OCI-M1 (cell line): ENCODE measurements at regions not wholly inside any gene's neighbourhood (a gene's known extent, or its start where the extent isn't known, plus 50 kb on each side); places are given as distances from the start of the nearest gene placed in this dataset.

Source experiments
- DNase-seq: peaks from one replicate; lab custom pipeline; 2025; lab: John Stamatoyannopoulos, UW

GRCh38 chr18:40063488-40063887, 1891.5 kb upstream of the PIK3C3 start:
- DNase-seq: no peak

- DNase-seq: no peak
Measured at GRCh38 chr18:40061086-40061485, 1893.9 kb upstream of the PIK3C3 start.

DNA sequence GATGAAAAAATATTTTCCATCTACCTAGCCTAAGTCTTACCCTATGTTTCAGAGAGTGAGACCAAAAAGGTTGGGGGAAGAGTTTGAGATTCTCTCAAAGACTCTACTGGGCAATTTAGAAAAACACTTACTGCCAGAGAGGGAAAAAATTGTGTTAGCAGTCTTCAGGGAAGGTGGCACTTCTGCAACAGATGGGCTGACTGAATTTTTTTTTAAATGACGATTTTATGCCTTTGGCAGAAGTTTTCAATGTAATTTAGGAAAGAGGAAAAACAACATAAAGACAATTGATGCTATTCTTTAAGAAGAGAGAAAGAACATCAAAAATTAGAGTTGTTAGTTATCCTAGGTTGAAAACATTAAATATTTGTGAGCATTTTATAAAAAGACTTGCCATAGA, 1894.5 kb upstream of the PIK3C3 start:
- no peak for DNase-seq

- DNase-seq: peak; percentile 40
Measured at GRCh38 chr18:40058811-40059570, 1896.0 kb upstream of the PIK3C3 start.

DNA sequence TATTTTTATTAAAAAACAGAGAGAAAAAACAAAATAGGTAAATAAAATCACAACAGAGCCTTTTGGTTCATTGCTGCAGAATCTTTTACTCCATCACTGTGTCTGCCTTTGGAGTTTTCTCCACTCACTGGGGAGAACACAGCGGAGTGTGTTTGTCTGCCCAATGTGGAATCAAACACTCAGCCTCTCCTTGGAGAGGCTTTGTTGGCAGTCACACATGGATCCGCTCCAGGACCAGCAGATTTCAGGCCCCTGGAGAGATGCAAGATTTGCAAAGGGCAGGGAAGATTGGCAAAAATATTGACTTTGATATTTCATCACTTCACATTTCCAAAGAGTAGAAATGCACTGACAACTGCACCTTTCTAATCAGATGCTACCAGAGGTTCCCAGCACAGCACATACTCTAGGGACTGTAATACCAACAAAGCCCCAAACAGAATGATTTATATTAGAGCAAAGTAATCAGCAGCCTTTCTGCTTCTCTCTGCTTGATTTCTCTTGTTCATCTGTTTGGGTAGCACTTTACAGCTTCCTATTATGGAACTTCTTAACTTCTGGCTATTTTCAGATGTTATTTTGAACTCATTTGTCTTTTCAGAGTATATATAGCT, 1898.8 kb upstream of the PIK3C3 start:
- no peak for DNase-seq

GRCh38 chr18:40055262-40055661, 1899.8 kb upstream of the PIK3C3 start:
- no peak for DNase-seq

GRCh38 chr18:40049716-40050115, 1905.3 kb upstream of the PIK3C3 start:
- DNase-seq: no peak

- no peak for DNase-seq
Measured at GRCh38 chr18:40048886-40049650, 1906.0 kb upstream of the PIK3C3 start.

DNA sequence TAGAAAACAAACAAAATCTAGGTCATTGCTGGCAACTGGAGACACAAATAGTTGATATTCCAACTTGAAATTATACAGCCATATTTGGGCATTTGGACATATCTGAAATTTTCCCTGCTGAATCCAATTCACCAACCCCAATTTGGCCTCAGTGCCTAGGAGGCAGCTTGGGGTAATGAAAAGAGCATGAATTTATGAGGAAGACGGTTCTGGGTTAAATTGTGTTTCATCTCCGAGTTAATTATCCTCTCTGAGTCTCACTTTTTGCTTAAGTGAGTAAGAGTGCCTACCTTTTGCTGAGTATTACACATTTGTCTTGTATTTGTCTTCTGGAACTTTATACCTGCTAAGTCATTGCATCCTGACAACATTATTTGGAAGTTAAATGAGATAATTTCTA, 1906.8 kb upstream of the PIK3C3 start:
- DNase-seq: no peak

DNA sequence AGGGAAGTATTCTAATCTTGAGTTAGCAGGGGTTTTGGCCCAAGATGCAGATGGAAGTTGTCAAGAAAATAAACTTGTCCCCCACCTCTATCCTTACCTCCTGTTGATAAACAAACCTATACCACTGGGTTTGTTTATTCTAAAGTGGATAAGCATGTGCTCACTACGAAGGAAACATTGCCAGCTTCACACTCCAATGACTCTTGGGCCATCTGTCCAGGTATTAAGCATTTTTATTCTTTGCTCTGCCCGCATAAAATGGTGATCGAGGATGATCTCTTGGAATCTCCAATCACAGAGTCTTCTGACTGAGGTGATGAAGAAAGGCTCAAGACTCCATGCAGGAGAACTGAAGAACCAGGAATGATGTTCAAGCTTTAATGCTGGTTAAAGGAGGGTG, 1908.4 kb upstream of the PIK3C3 start:
- DNase-seq: no peak

- DNase-seq: no peak
Measured at GRCh38 chr18:40041951-40042350, 1913.1 kb upstream of the PIK3C3 start.

DNA sequence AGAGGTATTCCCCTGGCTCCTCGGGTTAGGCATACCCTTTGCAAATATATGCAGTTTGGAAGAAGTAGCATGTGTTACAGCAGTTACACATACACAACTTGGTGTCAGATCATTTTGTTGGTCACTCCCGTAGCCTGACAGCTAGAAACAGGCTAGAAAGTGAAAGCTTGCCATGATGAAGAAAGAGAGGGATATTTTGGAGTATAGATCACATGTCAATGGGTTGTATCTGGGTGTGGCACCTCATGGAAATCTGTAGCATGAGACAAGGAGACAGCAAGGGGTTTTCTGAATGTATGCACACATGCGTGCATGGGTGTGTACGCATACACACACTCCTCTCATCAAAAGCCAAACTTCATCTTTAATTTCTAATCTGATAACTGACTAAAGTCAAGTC, 1914.5 kb upstream of the PIK3C3 start:
- no peak for DNase-seq

GRCh38 chr18:40037356-40037755, 1917.7 kb upstream of the PIK3C3 start:
- DNase-seq: no peak

GRCh38 chr18:40036861-40037260, 1918.2 kb upstream of the PIK3C3 start:
- no peak for DNase-seq

DNA sequence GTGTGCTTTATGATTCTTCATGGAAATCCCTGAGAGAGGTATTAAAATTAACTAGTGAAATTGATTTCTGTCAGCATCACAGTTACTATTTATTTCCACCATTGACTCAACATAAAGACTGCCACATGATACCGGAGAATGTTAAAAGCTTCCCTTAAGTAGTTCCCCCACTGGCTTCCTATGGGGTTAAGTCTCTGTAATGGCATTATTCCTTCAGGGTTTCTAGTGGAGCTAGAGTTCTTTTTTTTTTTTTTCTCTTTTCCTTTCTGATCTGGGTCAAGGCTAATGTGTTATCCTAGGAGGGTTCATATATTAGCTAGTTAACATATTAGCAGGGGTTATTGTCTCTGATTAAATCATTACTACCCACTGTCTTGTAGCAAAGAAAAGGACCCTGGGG, 1919.1 kb upstream of the PIK3C3 start:
- DNase-seq: no peak

GRCh38 chr18:40032076-40032475, 1923.0 kb upstream of the PIK3C3 start:
- no peak for DNase-seq

- DNase-seq: peak; percentile 7
Measured at GRCh38 chr18:40031435-40031834, 1923.6 kb upstream of the PIK3C3 start.

DNA sequence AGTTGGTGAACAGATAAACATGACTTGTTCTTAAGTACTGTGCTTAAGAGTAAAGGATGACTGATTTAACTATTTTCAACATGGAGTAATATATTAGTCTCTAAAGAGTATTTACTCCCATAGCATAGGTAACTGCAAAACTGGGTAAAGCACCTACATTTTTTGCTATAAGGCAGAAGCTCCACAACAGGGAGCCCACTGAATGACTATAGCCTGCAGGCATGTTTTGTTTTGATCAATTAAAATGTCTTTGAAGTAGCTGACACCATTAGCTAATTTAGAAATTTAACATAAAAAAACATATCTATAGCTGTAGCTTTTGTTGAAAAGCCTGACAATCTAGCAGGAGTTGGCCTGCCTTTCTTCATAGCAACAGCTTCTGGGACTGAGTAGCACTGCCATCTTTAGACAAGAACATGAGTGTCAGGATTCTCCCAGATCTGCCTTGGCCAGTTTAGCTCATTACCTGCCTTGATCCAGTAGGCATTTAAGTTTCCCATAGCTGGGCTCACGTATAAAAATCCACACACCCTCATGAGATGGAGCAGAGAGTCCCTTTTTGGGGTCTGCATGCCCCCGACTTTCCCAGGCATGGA, 1935.1 kb upstream of the PIK3C3 start:
- DNase-seq: peak; percentile 17

DNA sequence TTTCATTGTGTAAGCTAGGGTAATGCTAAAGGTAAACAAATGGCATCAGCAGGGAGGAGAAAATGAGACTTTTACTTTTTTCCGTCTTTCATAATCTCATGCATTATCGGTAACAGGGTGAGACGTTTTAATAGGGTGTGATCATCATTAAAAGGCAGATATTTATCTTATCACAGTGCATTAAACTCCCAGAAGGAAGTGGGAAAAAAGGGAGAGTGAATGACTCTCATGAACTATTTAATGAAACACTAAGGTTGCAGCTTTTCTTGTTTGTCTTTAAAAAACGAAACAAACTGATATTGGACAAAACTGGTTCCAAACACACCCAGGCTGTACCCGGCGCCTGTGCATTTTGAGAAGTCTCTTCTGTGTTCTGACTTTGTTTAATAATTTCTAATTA, 1936.8 kb upstream of the PIK3C3 start:
- DNase-seq: no peak

DNA sequence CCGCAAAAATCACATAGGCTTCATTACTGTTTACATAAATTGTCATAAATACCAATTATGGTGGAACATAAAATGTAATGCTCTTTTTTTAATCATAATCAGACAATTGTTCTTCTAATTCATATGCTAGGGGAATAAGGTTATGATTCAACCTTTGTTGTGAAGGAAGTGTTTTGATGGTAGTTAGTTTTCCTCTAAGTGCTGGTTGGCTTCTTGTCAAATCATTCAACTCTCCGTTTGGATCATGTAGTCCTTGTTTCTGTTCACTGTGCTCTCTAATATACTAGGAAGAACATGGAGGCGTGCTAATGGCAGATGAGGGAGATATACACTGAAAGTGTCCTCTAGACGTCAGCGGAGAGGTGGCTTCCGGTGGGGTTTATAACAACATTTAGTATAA, 1938.0 kb upstream of the PIK3C3 start:
- no peak for DNase-seq

DNA sequence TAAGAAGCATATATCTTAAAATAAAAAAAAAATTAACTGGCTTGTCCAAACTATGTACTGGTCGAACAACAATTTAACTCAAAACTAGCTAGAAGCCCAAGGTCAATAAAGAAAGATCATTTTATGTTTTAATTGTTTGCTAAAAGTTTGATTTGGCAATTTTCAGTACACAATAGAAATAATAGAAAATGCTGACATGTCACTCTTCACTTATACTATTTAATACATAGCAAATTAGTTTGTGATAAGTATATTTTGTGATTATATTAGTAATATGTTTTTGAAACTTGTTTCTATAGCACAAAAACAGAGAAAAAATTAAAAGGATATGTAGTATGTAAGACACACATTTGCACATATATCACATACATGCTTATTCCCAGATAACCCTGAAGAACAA, 1938.6 kb upstream of the PIK3C3 start:
- DNase-seq: no peak

DNA sequence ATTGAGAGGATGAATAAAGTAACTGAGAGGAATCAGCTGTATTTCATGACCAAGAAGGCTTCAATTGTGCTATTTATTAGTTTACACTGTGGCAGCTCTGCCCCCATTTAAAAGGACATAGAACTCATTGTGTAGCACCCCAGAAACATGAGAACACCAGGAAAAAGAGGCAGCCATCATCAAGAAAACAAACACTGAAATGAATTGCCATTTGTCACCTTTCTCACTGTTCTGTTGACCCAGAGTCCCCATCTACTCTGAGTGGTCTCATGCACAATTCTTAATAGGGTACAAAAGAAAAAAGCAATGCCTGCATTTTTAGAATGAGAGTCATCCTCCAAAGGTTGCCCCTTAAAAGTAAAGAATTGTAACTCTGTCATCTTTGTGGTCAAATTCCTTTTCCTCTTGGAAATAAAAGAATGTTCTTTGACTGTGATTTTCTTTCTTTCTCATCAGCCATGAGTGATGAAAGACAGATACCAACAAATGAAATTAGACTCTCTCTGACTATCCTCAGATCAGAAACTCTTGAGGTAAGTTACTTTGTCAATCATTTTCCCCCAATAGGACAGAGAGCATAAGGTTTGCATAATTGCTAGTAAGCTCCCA, 1941.9 kb upstream of the PIK3C3 start:
- DNase-seq: no peak
